Lung (tissue), 11 donors: ENCODE measurements at regions not wholly inside any gene's neighbourhood (a gene's known extent, or its start where the extent isn't known, plus 50 kb on each side); places are given as distances from the start of the nearest gene placed in this dataset.
A peak's percentile ranks its signal among the peaks of the same experiment; 100 is the strongest.

Experiments used
- ATAC-seq: fragments of 200-7000 bp; cut with Tn5 transposase; one replicate; pipeline ENCODE4 v1.9.1; 2020; ENCODE audit warnings: moderate number of reproducible peaks; ENCODE audit not compliant: insufficient read depth, low FRiP score
- DNase-seq, 3 donors: peaks; one replicate each; pipeline ENCODE4 v3.0.0-alpha.2; 2013 to 2017
- H3K27ac ChIP-seq, 2 donors: one replicate each; pipeline ENCODE4 v1.5.1; 2013; ENCODE audit warnings: mild to moderate bottlenecking in 2 of 2, moderate library complexity in 2 of 2, control low read depth in 1 of 2, inconsistent platforms in 1 of 2, low read depth in 1 of 2, low read length in 1 of 2
- H3K27me3 ChIP-seq, 3 donors: one replicate each; pipeline ENCODE4 v1.5.1; 2013; ENCODE audit warnings: low read length in 2 of 3; ENCODE audit not compliant: control insufficient read depth in 3 of 3, insufficient read depth in 3 of 3
- H3K36me3 ChIP-seq, 4 donors: one replicate each; pipeline ENCODE4 v1.5.1; 2013; ENCODE audit warnings: low read length in 4 of 4, mild to moderate bottlenecking in 1 of 4, moderate library complexity in 1 of 4; ENCODE audit not compliant: control insufficient read depth in 4 of 4, insufficient read depth in 4 of 4
- H3K4me1 ChIP-seq, 5 donors: one replicate each; pipeline ENCODE4 v1.5.1; 2013; ENCODE audit warnings: low read length in 5 of 5, mild to moderate bottlenecking in 2 of 5, moderate library complexity in 1 of 5; ENCODE audit not compliant: control insufficient read depth in 5 of 5, insufficient read depth in 5 of 5
- H3K4me3 ChIP-seq: one replicate; pipeline ENCODE4 v1.5.1; 2013; ENCODE audit warnings: mild to moderate bottlenecking, control low read depth, moderate library complexity
- H3K9ac ChIP-seq, 2 donors: one replicate each; pipeline ENCODE4 v1.5.1; 2013; ENCODE audit warnings: low read length in 2 of 2, control low read depth in 1 of 2; ENCODE audit not compliant: insufficient read depth in 1 of 2
- H3K9me3 ChIP-seq, 4 donors: one replicate each; pipeline ENCODE4 v1.5.1; 2013; ENCODE audit warnings: low read length in 3 of 4, mild to moderate bottlenecking in 1 of 4, moderate library complexity in 1 of 4; ENCODE audit not compliant: control insufficient read depth in 4 of 4, insufficient read depth in 3 of 4
- WGBS, 2 donors: extraction: QIAGEN DNeasy Blood & Tissue Kit; methylation state at CpG; one replicate each; pipeline ENCODE4 v1.1.7; 2013; 5-methylcytosine and 5-hydroxymethylcytosine counted together
- TF ChIP-seq, protein P1 (sequence below): IDR thresholded peaks from 2 replicates; pipeline ENCODE4 v1.5.1; 2012; ENCODE audit warnings: mild to moderate bottlenecking; ENCODE audit errors: control extremely low read depth, extremely low read depth
- donor health status: control.
- donor health status: control.
- donor health status: Bipolar disorder and iron deficiency.
- donor health status: healthy.
- donor health status: DM: yes; HTN: yes; CAD: no.

DNA sequence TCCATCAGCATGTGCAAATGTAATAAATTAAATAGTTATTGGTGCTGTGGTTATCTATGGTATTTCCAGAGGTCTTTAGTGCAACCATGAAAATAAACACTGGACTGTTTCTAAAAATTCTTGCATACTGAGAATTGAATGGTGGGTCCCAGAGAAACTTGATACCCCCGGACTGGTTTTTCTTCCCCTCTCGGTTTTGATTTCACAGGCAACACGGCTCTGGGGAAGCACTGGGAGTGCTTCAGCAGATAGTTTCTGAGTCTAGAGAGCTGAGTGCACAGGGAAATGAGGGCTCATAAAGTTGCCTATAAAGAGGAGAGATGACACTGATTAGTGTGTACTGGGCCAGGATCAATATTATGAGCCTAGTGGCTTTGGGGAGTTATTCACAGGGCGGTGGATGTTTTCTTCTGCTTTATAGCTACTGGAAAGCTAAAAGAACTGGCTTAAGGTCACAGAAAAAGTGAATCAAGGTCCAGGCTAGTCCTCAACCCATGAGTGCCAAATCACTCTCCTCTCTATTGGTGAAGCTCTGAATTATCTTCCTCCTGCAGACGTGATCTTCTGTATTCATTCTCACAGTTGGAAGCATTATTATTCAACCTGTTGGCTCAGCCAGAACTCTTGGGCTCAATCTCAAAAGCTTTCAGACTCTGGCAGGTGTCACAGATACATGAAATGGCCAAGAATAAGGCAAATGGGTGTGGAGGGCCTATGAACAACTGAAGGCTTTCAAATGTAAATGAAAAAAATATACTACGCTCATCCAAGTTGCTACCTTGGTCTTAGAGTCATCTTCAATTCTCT, 170.2 kb upstream of the HMHB1 start:
- H3K27me3 ChIP-seq = no peaks in the 10 kb centered on the region
- no peak overlapping the region for H3K4me3 ChIP-seq
- TF ChIP-seq, protein P1, sequence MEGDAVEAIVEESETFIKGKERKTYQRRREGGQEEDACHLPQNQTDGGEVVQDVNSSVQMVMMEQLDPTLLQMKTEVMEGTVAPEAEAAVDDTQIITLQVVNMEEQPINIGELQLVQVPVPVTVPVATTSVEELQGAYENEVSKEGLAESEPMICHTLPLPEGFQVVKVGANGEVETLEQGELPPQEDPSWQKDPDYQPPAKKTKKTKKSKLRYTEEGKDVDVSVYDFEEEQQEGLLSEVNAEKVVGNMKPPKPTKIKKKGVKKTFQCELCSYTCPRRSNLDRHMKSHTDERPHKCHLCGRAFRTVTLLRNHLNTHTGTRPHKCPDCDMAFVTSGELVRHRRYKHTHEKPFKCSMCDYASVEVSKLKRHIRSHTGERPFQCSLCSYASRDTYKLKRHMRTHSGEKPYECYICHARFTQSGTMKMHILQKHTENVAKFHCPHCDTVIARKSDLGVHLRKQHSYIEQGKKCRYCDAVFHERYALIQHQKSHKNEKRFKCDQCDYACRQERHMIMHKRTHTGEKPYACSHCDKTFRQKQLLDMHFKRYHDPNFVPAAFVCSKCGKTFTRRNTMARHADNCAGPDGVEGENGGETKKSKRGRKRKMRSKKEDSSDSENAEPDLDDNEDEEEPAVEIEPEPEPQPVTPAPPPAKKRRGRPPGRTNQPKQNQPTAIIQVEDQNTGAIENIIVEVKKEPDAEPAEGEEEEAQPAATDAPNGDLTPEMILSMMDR = no peak
- no peak for ATAC-seq
- WGBS, 2 donors = 83 to 87% methylated on average over 6 of the region's 6 CpGs
- H3K4me1 ChIP-seq = peaks cover 0 to 19% (median 3%) of the 10 kb centered on the region in 5 donors
- peak in 2 of 3 donors; percentile 43 to 44 for DNase-seq
- H3K9me3 ChIP-seq = no peaks in the 10 kb centered on the region
- no peaks in the 10 kb centered on the region for H3K36me3 ChIP-seq
- no peak overlapping the region for H3K9ac ChIP-seq
- H3K27ac ChIP-seq = no peak overlapping the region

DNA sequence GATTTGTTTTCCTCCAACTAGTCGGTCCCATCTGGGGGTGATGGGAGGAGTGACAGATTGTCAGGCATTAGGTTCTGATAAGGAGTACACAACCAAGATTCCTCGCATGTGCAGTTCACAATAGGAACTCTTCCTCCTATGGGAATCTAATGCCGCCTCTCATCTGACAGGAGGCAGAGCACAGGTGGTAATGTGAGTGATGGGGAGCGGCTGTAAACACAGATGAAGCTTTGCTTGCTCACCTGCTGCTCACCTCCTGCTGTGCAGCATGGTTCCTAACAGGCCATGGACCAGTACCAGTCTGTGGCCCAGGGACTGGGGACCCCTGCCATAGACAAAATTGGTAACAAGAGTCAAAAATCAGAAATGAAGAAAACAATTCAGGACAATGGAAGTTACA, 173.3 kb upstream of the HMHB1 start:
- TF ChIP-seq, protein P1 = no peak
- Histone ChIP-seq H3K9ac (no peak overlapping the region), H3K36me3 (no peaks in the 10 kb centered on the region), H3K27me3 (no peaks in the 10 kb centered on the region), H3K27ac (no peak overlapping the region), H3K4me3 (no peak overlapping the region), H3K9me3 (no peaks in the 10 kb centered on the region), H3K4me1 (peaks cover 0 to 25% (median 6%) of the 10 kb centered on the region in 5 donors)
- no peak for ATAC-seq
- DNase-seq = no peak
- 96 to 98% methylated on average over 4 of the region's 4 CpGs for WGBS, 2 donors

DNA sequence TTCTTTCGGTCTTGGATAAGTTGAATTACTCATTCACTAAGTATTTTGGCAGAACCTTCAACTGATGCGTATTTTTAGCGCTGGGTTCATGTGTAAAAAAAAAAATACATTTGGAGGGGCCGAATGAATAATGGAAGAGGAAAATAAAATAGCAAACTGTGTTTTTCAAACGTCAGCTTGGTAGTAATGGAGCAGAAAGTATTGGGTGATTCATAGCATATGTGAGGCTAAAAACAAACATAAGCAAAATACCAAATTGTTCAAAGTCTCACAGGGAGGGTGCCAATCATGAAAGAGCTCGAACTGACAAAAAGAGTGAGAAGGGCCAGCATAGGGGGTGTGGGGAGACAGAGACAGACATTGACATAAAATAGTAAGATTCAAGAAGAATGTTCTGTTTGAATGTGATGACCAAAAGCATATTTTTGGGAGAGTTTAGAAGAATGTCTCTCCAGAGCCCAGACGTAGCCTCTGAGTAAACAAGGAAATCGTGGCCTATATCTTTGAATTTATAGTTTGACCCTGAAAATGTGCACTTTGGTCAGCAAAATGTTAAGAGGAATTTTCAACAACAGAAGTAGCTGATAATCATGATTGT, 174.9 kb upstream of the HMHB1 start:
- H3K27ac ChIP-seq = no peak overlapping the region
- no peaks in the 10 kb centered on the region for H3K9me3 ChIP-seq
- ATAC-seq (no peak), DNase-seq (peak in 2 of 3 donors; percentile 39 to 54)
- 74 to 81% methylated on average over 8 of the region's 8 CpGs for WGBS, 2 donors
- TF ChIP-seq, protein P1 = no peak
- no peaks in the 10 kb centered on the region for H3K36me3 ChIP-seq
- no peaks in the 10 kb centered on the region for H3K27me3 ChIP-seq
- no peak overlapping the region for H3K4me3 ChIP-seq
- no peak overlapping the region for H3K9ac ChIP-seq
- H3K4me1 ChIP-seq = peaks cover 0 to 25% (median 6%) of the 10 kb centered on the region in 5 donors
